ENCODE measurements at regions not wholly inside any gene's neighbourhood (a gene's known extent, or its start where the extent isn't known, plus 50 kb on each side); places are given as distances from the start of the nearest gene placed in this dataset.

- TF ChIP-seq CTBP2 (IDR thresholded peaks at IDR 0.05; ENCODE audit: borderline replicate concordance, insufficient read depth, insufficient read length, low read length): no peak
- no peak for TF ChIP-seq TAF1 (IDR thresholded peaks at IDR 0.05; ENCODE audit: low read depth, low read length)
- no peak for TF ChIP-seq BACH1 (IDR thresholded peaks at IDR 0.05; ENCODE audit: low read length)
- no peak for TF ChIP-seq HDAC2 (IDR thresholded peaks at IDR 0.05; ENCODE audit: borderline replicate concordance in 1 of 2, low read depth in 2 of 2, low read length in 2 of 2)
Measured at GRCh38 chr2:122249673-122250072, 494.2 kb downstream of the TSN start (continued).
